Esophagus squamous epithelium (tissue), 4 donors: ENCODE measurements at regions not wholly inside any gene's neighbourhood (a gene's known extent, or its start where the extent isn't known, plus 50 kb on each side); places are given as distances from the start of the nearest gene placed in this dataset.

Experiments
- POLR2A ChIP-seq, 4 donors: fragments of 450-650 bp; IDR thresholded peaks; one replicate each; pipeline ENCODE4 v1.6.1; 2017; ENCODE audit warnings: antibody characterized with exemption in 4 of 4, mild to moderate bottlenecking in 4 of 4, moderate library complexity in 3 of 4
- TF ChIP-seq, protein P1 (sequence below), 6 experiments: fragments of 450-650 bp in 4 of 6; fragments of 200-600 bp in 2 of 6; sonication (generic) in 2 of 6; IDR thresholded peaks; one replicate each; pipeline ENCODE4 v1.5.1; 2016 to 2019; ENCODE audit warnings: antibody characterized with exemption in 6 of 6, mild to moderate bottlenecking in 4 of 6, moderate library complexity in 4 of 6

DNA sequence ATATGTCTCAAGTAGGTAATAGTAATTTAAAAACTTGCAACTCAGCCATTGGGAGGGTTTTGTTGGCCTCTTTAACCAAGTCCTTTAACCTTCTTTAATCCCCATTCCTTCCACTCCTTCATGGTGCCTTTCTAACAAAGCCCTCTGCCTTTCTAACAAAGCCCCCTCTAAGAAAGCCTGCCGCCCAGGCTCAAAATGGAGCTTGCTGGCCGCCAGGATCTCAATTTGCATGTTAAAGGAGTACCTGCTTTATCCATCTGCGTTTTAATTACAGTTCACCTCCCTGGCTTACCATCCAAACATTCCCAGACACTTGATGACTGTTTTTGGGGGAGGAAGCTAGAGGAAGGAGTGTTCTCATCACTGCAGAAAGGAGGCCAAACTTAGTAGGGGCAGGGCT, 183.4 kb downstream of the PTPN11 start:
- TF ChIP-seq, protein P1, sequence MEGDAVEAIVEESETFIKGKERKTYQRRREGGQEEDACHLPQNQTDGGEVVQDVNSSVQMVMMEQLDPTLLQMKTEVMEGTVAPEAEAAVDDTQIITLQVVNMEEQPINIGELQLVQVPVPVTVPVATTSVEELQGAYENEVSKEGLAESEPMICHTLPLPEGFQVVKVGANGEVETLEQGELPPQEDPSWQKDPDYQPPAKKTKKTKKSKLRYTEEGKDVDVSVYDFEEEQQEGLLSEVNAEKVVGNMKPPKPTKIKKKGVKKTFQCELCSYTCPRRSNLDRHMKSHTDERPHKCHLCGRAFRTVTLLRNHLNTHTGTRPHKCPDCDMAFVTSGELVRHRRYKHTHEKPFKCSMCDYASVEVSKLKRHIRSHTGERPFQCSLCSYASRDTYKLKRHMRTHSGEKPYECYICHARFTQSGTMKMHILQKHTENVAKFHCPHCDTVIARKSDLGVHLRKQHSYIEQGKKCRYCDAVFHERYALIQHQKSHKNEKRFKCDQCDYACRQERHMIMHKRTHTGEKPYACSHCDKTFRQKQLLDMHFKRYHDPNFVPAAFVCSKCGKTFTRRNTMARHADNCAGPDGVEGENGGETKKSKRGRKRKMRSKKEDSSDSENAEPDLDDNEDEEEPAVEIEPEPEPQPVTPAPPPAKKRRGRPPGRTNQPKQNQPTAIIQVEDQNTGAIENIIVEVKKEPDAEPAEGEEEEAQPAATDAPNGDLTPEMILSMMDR (IDR thresholded peaks at IDR 0.05): no peak
- TF ChIP-seq POLR2A (IDR thresholded peaks at IDR 0.05): no peak
